ENCODE measurements at regions not wholly inside any gene's neighbourhood (a gene's known extent, or its start where the extent isn't known, plus 50 kb on each side); places are given as distances from the start of the nearest gene placed in this dataset.

- TF ChIP-seq ZFX (IDR thresholded peaks at IDR 0.05) (no peak), CTCF (conservative IDR thresholded peaks at IDR 0.05) (no peak)
These were observed 262.7 kb upstream of the SPHKAP start for GRCh38 chr2:228444161-228444560.

All from C4-2B (cell line).